NT2/D1 (cell line): ENCODE measurements at regions not wholly inside any gene's neighbourhood (a gene's known extent, or its start where the extent isn't known, plus 50 kb on each side); places are given as distances from the start of the nearest gene placed in this dataset.

Source experiments
- SUZ12 ChIP-seq: IDR thresholded peaks from 2 replicates; pipeline ENCODE4 v1.6.1; 2011; ENCODE audit not compliant: insufficient read length, insufficient read depth; ENCODE audit errors: extremely low read depth
- ZNF274 ChIP-seq: IDR thresholded peaks from 2 replicates; pipeline ENCODE4 v1.6.1; 2011; ENCODE audit warnings: mild to moderate bottlenecking, low read depth, low read length

DNA sequence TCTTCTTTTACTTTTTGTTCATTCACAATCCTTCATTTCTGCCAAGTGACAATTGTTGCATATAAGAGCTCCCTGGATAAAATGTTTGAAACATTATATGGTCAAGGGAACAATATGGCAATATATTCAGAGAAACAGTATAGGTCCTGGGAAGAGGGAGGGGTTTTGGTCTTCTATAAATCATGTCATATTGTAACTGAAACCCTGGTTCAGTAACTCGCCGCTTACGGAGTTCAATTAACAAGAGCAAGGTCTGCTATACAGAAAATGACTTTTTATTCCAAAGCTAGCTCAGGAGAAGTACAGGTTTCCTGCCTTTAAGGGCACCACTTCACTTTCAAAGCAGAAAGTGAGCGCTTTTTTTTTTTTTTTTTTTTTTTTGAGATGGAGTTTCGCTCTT, 522.1 kb upstream of the TGFBR2 start:
- TF ChIP-seq ZNF274 (no peak), SUZ12 (no peak)
